GM23338 (cell line): ENCODE measurements at regions not wholly inside any gene's neighbourhood (a gene's known extent, or its start where the extent isn't known, plus 50 kb on each side); places are given as distances from the start of the nearest gene placed in this dataset.

Experiments
- ATAC-seq: fragments of 200-7000 bp; cut with Tn5 transposase; 3 replicates; pipeline ENCODE4 v1.9.1; 2020
- DNase-seq: peaks from one replicate; pipeline ENCODE4 v3.0.0-alpha.2; 2015; ENCODE audit warnings: low spot score
- H2AFZ ChIP-seq: fragments of 200-600 bp; sonication (generic); 2 replicates; pipeline ENCODE4 v1.8.0; 2016; ENCODE audit warnings: antibody characterized with exemption, mild to moderate bottlenecking, moderate library complexity
- H3F3A ChIP-seq: fragments of 200-600 bp; sonication (generic); replicated peaks from 2 replicates; pipeline ENCODE4 v1.8.0; 2017; ENCODE audit warnings: antibody characterized with exemption, mixed run types, low read depth
- H3K27ac ChIP-seq: fragments of 200-600 bp; sonication (generic); 2 replicates; pipeline ENCODE4 v1.6.1; 2016; ENCODE audit warnings: low read depth
- H3K27me3 ChIP-seq: fragments of 200-600 bp; sonication (generic); 2 replicates; pipeline ENCODE4 v1.8.0; 2016; ENCODE audit warnings: mild to moderate bottlenecking, mixed run types, moderate library complexity; ENCODE audit not compliant: insufficient read depth
- H3K36me3 ChIP-seq: fragments of 200-600 bp; sonication (generic); 2 replicates; pipeline ENCODE4 v1.8.0; 2016; ENCODE audit warnings: mild to moderate bottlenecking; ENCODE audit not compliant: insufficient read depth
- H3K4me1 ChIP-seq: fragments of 200-600 bp; sonication (generic); 2 replicates; pipeline ENCODE4 v1.8.0; 2016; ENCODE audit warnings: mild to moderate bottlenecking, moderate library complexity; ENCODE audit not compliant: insufficient read depth
- H3K4me2 ChIP-seq: fragments of 200-600 bp; sonication (generic); 2 replicates; pipeline ENCODE4 v1.7.1; 2017; ENCODE audit warnings: mixed run types
- H3K4me3 ChIP-seq: fragments of 200-600 bp; sonication (generic); 2 replicates; pipeline ENCODE4 v1.6.1; 2016; ENCODE audit warnings: mixed run types
- H3K79me2 ChIP-seq: fragments of 200-600 bp; sonication (generic); replicated peaks from 2 replicates; pipeline ENCODE4 v1.8.0; 2017; ENCODE audit warnings: mild to moderate bottlenecking; ENCODE audit not compliant: insufficient read depth
- H3K9me2 ChIP-seq: fragments of 200-600 bp; sonication (generic); 2 replicates; pipeline ENCODE4 v1.8.0; 2017; ENCODE audit not compliant: insufficient read depth
- H4K20me1 ChIP-seq: fragments of 200-600 bp; sonication (generic); replicated peaks from 2 replicates; pipeline ENCODE4 v1.8.0; 2017; ENCODE audit warnings: mild to moderate bottlenecking; ENCODE audit not compliant: insufficient read depth
- H3K27ac Mint-ChIP-seq: 2 replicates; pipeline ENCODE4 v1.8.0; 2020; ENCODE audit warnings: inconsistent platforms, mild to moderate bottlenecking, moderate library complexity, mixed read lengths
- H3K27me3 Mint-ChIP-seq: 3 replicates; pipeline ENCODE4 v1.8.0; 2022; ENCODE audit warnings: low read depth, mild to moderate bottlenecking, moderate library complexity, mixed read lengths, inconsistent platforms; ENCODE audit not compliant: insufficient read depth, poor library complexity
- H3K36me3 Mint-ChIP-seq: 3 replicates; pipeline ENCODE4 v1.8.0; 2021; ENCODE audit warnings: low read depth, mild to moderate bottlenecking, inconsistent platforms, moderate library complexity, mixed read lengths
- H3K4me1 Mint-ChIP-seq: 3 replicates; pipeline ENCODE4 v1.8.0; 2020; ENCODE audit warnings: mild to moderate bottlenecking, inconsistent platforms, mixed read lengths
- H3K4me3 Mint-ChIP-seq: 3 replicates; pipeline ENCODE4 v1.8.0; 2021; ENCODE audit warnings: moderate library complexity, mild to moderate bottlenecking, inconsistent platforms, mixed read lengths
- H3K9me3 Mint-ChIP-seq: 3 replicates; pipeline ENCODE4 v1.8.0; 2020; ENCODE audit warnings: moderate library complexity, mild to moderate bottlenecking, inconsistent platforms, mixed read lengths
- CREB1 ChIP-seq: fragments of 250-450 bp; sonication (Bioruptor Pico); IDR thresholded peaks from 2 replicates; pipeline ENCODE4 v1.5.0; 2020; ENCODE audit warnings: low read depth, mild to moderate bottlenecking, moderate library complexity
- CTCF ChIP-seq, 2 experiments: fragments of 200-600 bp in 1 of 2; sonication (generic) in 1 of 2; conservative IDR thresholded peaks; 2 replicates each; pipeline versions ENCODE4 v1.5.1 to v1.6.1; 2016 to 2017; ENCODE audit warnings: antibody characterized with exemption in 2 of 2, low read depth in 2 of 2, mild to moderate bottlenecking in 2 of 2, moderate library complexity in 1 of 2
- EZH2phosphoT487 ChIP-seq: fragments of 200-600 bp; sonication (generic); IDR thresholded peaks from one replicate; pipeline ENCODE4 v1.8.1; 2018; ENCODE audit warnings: antibody characterized with exemption; ENCODE audit not compliant: unreplicated experiment
- JUNB ChIP-seq: IDR thresholded peaks from one replicate; pipeline ENCODE4 v1.6.1; 2016; ENCODE audit warnings: antibody characterized with exemption; ENCODE audit not compliant: unreplicated experiment
- NANOG ChIP-seq: IDR thresholded peaks from 2 replicates; pipeline ENCODE4 v1.6.1; 2016; ENCODE audit warnings: antibody characterized with exemption, borderline replicate concordance
- POLR2AphosphoS5 ChIP-seq: IDR thresholded peaks from 2 replicates; pipeline ENCODE4 v1.6.1; 2016; ENCODE audit warnings: antibody characterized with exemption, low read depth
- REST ChIP-seq: IDR thresholded peaks from one replicate; pipeline ENCODE4 v1.6.1; 2018; ENCODE audit warnings: antibody characterized with exemption; ENCODE audit not compliant: unreplicated experiment
- STAT1 ChIP-seq: IDR thresholded peaks from one replicate; pipeline ENCODE4 v1.6.1; 2016; ENCODE audit warnings: antibody characterized with exemption; ENCODE audit not compliant: unreplicated experiment
- ZNF114 ChIP-seq: fragments of 250-450 bp; sonication (Bioruptor Pico); IDR thresholded peaks from 2 replicates; pipeline ENCODE4 v1.5.0; 2020; ENCODE audit warnings: mild to moderate bottlenecking, moderate library complexity
- ZNF331 ChIP-seq: fragments of 250-450 bp; sonication (Bioruptor Pico); IDR thresholded peaks from 2 replicates; pipeline ENCODE4 v1.5.0; 2020; ENCODE audit warnings: low read depth, mild to moderate bottlenecking, moderate library complexity
- ZNF462 ChIP-seq: fragments of 250-450 bp; sonication (Bioruptor Pico); IDR thresholded peaks from 2 replicates; pipeline ENCODE4 v1.5.0; 2020; ENCODE audit warnings: mild to moderate bottlenecking, moderate library complexity

- Mint-ChIP-seq H3K4me1 (peaks cover 12% of the 10 kb centered on the region), H3K9me3 (no peaks in the 10 kb centered on the region), H3K36me3 (no peaks in the 10 kb centered on the region), H3K27ac (no peak overlapping the region), H3K27me3 (peaks cover 2% of the 10 kb centered on the region), H3K4me3 (no peak overlapping the region)
- Histone ChIP-seq H3K4me3 (no peak overlapping the region), H3K4me1 (no peaks in the 10 kb centered on the region), H3K27me3 (no peaks in the 10 kb centered on the region), H3K27ac (no peak overlapping the region), H3F3A (no peaks in the 10 kb centered on the region), H2AFZ (no peak overlapping the region), H3K36me3 (no peaks in the 10 kb centered on the region), H4K20me1 (no peaks in the 10 kb centered on the region), H3K79me2 (no peaks in the 10 kb centered on the region), H3K9me2 (0 out of 2 replicates have a peak, but pooled peaks cover 9% of the 10 kb centered on the region), H3K4me2 (no peak overlapping the region)
- DNase-seq (no peak), ATAC-seq (no peak)
- TF ChIP-seq ZNF114 (CRISPR knock-in tag) (no peak), CREB1 (CRISPR knock-in tag) (no peak), POLR2AphosphoS5 (no peak), REST (no peak), NANOG (no peak), STAT1 (no peak), ZNF331 (CRISPR knock-in tag) (no peak), ZNF462 (CRISPR knock-in tag) (no peak), JUNB (no peak), CTCF (conservative IDR thresholded peaks at IDR 0.05; ENCODE audit: low read depth in 2 of 2) (no peak), EZH2phosphoT487 (no peak)
These were observed 92.1 kb upstream of the IL12B start for GRCh38 chr5:159422361-159422760.
